ENCODE measurements at regions not wholly inside any gene's neighbourhood (a gene's known extent, or its start where the extent isn't known, plus 50 kb on each side); places are given as distances from the start of the nearest gene placed in this dataset.

GRCh38 chr7:115707258-115708012 is 323.1 kb downstream of the TFEC start:
- peak; percentile 3 for DNase-seq (ENCODE audit: low spot score)

- DNase-seq (ENCODE audit: low spot score), result no peak
These were observed 325.7 kb downstream of the TFEC start for GRCh38 chr7:115704884-115705283.

- DNase-seq (ENCODE audit: low spot score), result no peak
These were observed 329.4 kb downstream of the TFEC start for GRCh38 chr7:115701141-115701540.

- DNase-seq (ENCODE audit: low spot score), result no peak
These were observed 336.1 kb downstream of the TFEC start for GRCh38 chr7:115694424-115694823.

- no peak for DNase-seq (ENCODE audit: low spot score)
These were observed 336.8 kb downstream of the TFEC start for GRCh38 chr7:115693779-115694178.

- DNase-seq (ENCODE audit: low spot score), result no peak
These were observed 340.6 kb downstream of the TFEC start for GRCh38 chr7:115689941-115690340.

- DNase-seq (ENCODE audit: low spot score), result no peak
These were observed 347.5 kb downstream of the TFEC start for GRCh38 chr7:115683093-115683492.

- DNase-seq (ENCODE audit: low spot score), result no peak
These were observed 348.1 kb downstream of the TFEC start for GRCh38 chr7:115682507-115682906.

GRCh38 chr7:115680921-115681320 is 349.6 kb downstream of the TFEC start:
- no peak for DNase-seq (ENCODE audit: low spot score)

- DNase-seq (ENCODE audit: low spot score), result peak; percentile 22
These were observed 350.6 kb downstream of the TFEC start for GRCh38 chr7:115679976-115680375.

GRCh38 chr7:115679423-115679822 is 351.1 kb downstream of the TFEC start:
- DNase-seq (ENCODE audit: low spot score), result no peak

- peak; percentile 48 for DNase-seq (ENCODE audit: low spot score)
These were observed 352.2 kb downstream of the TFEC start for GRCh38 chr7:115678086-115678982.

- DNase-seq (ENCODE audit: low spot score), result no peak
These were observed 353.9 kb downstream of the TFEC start for GRCh38 chr7:115676707-115677106.

- no peak for DNase-seq (ENCODE audit: low spot score)
These were observed 354.5 kb downstream of the TFEC start for GRCh38 chr7:115676080-115676479.

GRCh38 chr7:115674467-115675024 is 356.0 kb downstream of the TFEC start:
- no peak for DNase-seq (ENCODE audit: low spot score)

- no peak for DNase-seq (ENCODE audit: low spot score)
These were observed 358.5 kb downstream of the TFEC start for GRCh38 chr7:115672024-115672423.

- no peak for DNase-seq (ENCODE audit: low spot score)
These were observed 367.9 kb downstream of the TFEC start for GRCh38 chr7:115662676-115663075.

GRCh38 chr7:115662120-115662519 is 368.4 kb downstream of the TFEC start:
- no peak for DNase-seq (ENCODE audit: low spot score)

GRCh38 chr7:115658223-115658622 is 372.3 kb downstream of the TFEC start:
- no peak for DNase-seq (ENCODE audit: low spot score)

GRCh38 chr7:115654384-115655214 is 376.0 kb downstream of the TFEC start:
- no peak for DNase-seq (ENCODE audit: low spot score)

GRCh38 chr7:115649429-115649828 is 381.1 kb downstream of the TFEC start:
- no peak for DNase-seq (ENCODE audit: low spot score)

GRCh38 chr7:115647712-115648111 is 382.9 kb downstream of the TFEC start:
- no peak for DNase-seq (ENCODE audit: low spot score)
